ENCODE measurements at regions not wholly inside any gene's neighbourhood (a gene's known extent, or its start where the extent isn't known, plus 50 kb on each side); places are given as distances from the start of the nearest gene placed in this dataset.
"Not testable (repeated sequence)": the region's sequence is repeated elsewhere in the genome, so short reads cannot be mapped to it uniquely, and the experiment has no call there.

GRCh38 chr13:47892374-47892773, 108.7 kb downstream of the SUCLA2 start:
- no peak overlapping the region for H3K27ac ChIP-seq (ENCODE audit: low read depth, low read length)
- H3K4me3 ChIP-seq (ENCODE audit: low read depth, low read length): no peak overlapping the region
- peaks cover 2% of the 10 kb centered on the region for H3K4me1 ChIP-seq (ENCODE audit: control insufficient read depth, insufficient read depth, low read length, unreplicated experiment)
- H3K27me3 ChIP-seq (ENCODE audit: insufficient read depth, low read length): no peaks in the 10 kb centered on the region
- no peaks in the 10 kb centered on the region for H3K79me2 ChIP-seq (ENCODE audit: control insufficient read depth, insufficient read depth, low read length, unreplicated experiment)
- H2AFZ ChIP-seq (ENCODE audit: low read length, unreplicated experiment): no peak overlapping the region
- H3K36me3 ChIP-seq (ENCODE audit: insufficient read depth, low read length): no peaks in the 10 kb centered on the region

GRCh38 chr13:47890146-47890814, 110.8 kb downstream of the SUCLA2 start:
- Histone ChIP-seq H3K36me3 (ENCODE audit: insufficient read depth, low read length) (no peaks in the 10 kb centered on the region), H3K27me3 (ENCODE audit: insufficient read depth, low read length) (no peaks in the 10 kb centered on the region), H3K4me1 (ENCODE audit: control insufficient read depth, insufficient read depth, low read length, unreplicated experiment) (no peaks in the 10 kb centered on the region), H3K79me2 (ENCODE audit: control insufficient read depth, insufficient read depth, low read length, unreplicated experiment) (no peaks in the 10 kb centered on the region), H3K27ac (ENCODE audit: low read depth, low read length) (no peak overlapping the region), H3K4me3 (ENCODE audit: low read depth, low read length) (no peak overlapping the region), H2AFZ (ENCODE audit: low read length, unreplicated experiment) (no peak overlapping the region)

- no peak overlapping the region for H3K4me3 ChIP-seq (ENCODE audit: low read depth, low read length)
- no peaks in the 10 kb centered on the region for H3K27me3 ChIP-seq (ENCODE audit: insufficient read depth, low read length)
- no peaks in the 10 kb centered on the region for H3K4me1 ChIP-seq (ENCODE audit: control insufficient read depth, insufficient read depth, low read length, unreplicated experiment)
- H3K79me2 ChIP-seq (ENCODE audit: control insufficient read depth, insufficient read depth, low read length, unreplicated experiment): no peaks in the 10 kb centered on the region
- H3K27ac ChIP-seq (ENCODE audit: low read depth, low read length): no peak overlapping the region
- H3K36me3 ChIP-seq (ENCODE audit: insufficient read depth, low read length): no peaks in the 10 kb centered on the region
- no peak overlapping the region for H2AFZ ChIP-seq (ENCODE audit: low read length, unreplicated experiment)
These were observed 114.8 kb downstream of the SUCLA2 start for GRCh38 chr13:47886314-47886713.

GRCh38 chr13:47875201-47875600, 125.9 kb downstream of the SUCLA2 start:
- Histone ChIP-seq H2AFZ (ENCODE audit: low read length, unreplicated experiment) (no peak overlapping the region), H3K36me3 (ENCODE audit: insufficient read depth, low read length) (no peaks in the 10 kb centered on the region), H3K4me3 (ENCODE audit: low read depth, low read length) (no peak overlapping the region), H3K79me2 (ENCODE audit: control insufficient read depth, insufficient read depth, low read length, unreplicated experiment) (no peaks in the 10 kb centered on the region), H3K27me3 (ENCODE audit: insufficient read depth, low read length) (no peaks in the 10 kb centered on the region), H3K27ac (ENCODE audit: low read depth, low read length) (no peak overlapping the region), H3K4me1 (ENCODE audit: control insufficient read depth, insufficient read depth, low read length, unreplicated experiment) (no peaks in the 10 kb centered on the region)

GRCh38 chr13:47873987-47874386, 127.1 kb downstream of the SUCLA2 start:
- not testable (repeated sequence) for H2AFZ ChIP-seq (ENCODE audit: low read length, unreplicated experiment); H3K27me3 ChIP-seq (ENCODE audit: insufficient read depth, low read length); H3K4me3 ChIP-seq (ENCODE audit: low read depth, low read length); H3K36me3 ChIP-seq (ENCODE audit: insufficient read depth, low read length); H3K27ac ChIP-seq (ENCODE audit: low read depth, low read length); H3K4me1 ChIP-seq (ENCODE audit: control insufficient read depth, insufficient read depth, low read length, unreplicated experiment); H3K79me2 ChIP-seq (ENCODE audit: control insufficient read depth, insufficient read depth, low read length, unreplicated experiment)

GRCh38 chr13:47873319-47873718, 127.8 kb downstream of the SUCLA2 start:
- not testable (repeated sequence) for H3K27me3 ChIP-seq (ENCODE audit: insufficient read depth, low read length); H3K27ac ChIP-seq (ENCODE audit: low read depth, low read length); H3K79me2 ChIP-seq (ENCODE audit: control insufficient read depth, insufficient read depth, low read length, unreplicated experiment)

GRCh38 chr13:47869776-47870175, 131.3 kb downstream of the SUCLA2 start:
- Histone ChIP-seq H3K36me3 (ENCODE audit: insufficient read depth, low read length) (no peaks in the 10 kb centered on the region), H3K27me3 (ENCODE audit: insufficient read depth, low read length) (no peaks in the 10 kb centered on the region), H3K4me3 (ENCODE audit: low read depth, low read length) (no peak overlapping the region), H3K27ac (ENCODE audit: low read depth, low read length) (no peak overlapping the region), H3K79me2 (ENCODE audit: control insufficient read depth, insufficient read depth, low read length, unreplicated experiment) (no peaks in the 10 kb centered on the region), H2AFZ (ENCODE audit: low read length, unreplicated experiment) (no peak overlapping the region), H3K4me1 (ENCODE audit: control insufficient read depth, insufficient read depth, low read length, unreplicated experiment) (no peaks in the 10 kb centered on the region)

More at GRCh38 chr13:47873319-47873718, 127.8 kb downstream of the SUCLA2 start:
- H3K4me1 ChIP-seq (ENCODE audit: control insufficient read depth, insufficient read depth, low read length, unreplicated experiment); H3K36me3 ChIP-seq (ENCODE audit: insufficient read depth, low read length); H2AFZ ChIP-seq (ENCODE audit: low read length, unreplicated experiment); H3K4me3 ChIP-seq (ENCODE audit: low read depth, low read length): not testable (repeated sequence)

GRCh38 chr13:47865883-47866282, 135.2 kb downstream of the SUCLA2 start:
- H3K27me3 ChIP-seq (ENCODE audit: insufficient read depth, low read length): no peaks in the 10 kb centered on the region
- no peak overlapping the region for H3K27ac ChIP-seq (ENCODE audit: low read depth, low read length)
- no peak overlapping the region for H3K4me3 ChIP-seq (ENCODE audit: low read depth, low read length)
- H3K79me2 ChIP-seq (ENCODE audit: control insufficient read depth, insufficient read depth, low read length, unreplicated experiment): no peaks in the 10 kb centered on the region
- no peaks in the 10 kb centered on the region for H3K4me1 ChIP-seq (ENCODE audit: control insufficient read depth, insufficient read depth, low read length, unreplicated experiment)
- no peak overlapping the region for H2AFZ ChIP-seq (ENCODE audit: low read length, unreplicated experiment)
- H3K36me3 ChIP-seq (ENCODE audit: insufficient read depth, low read length): no peaks in the 10 kb centered on the region

GRCh38 chr13:47862841-47863240, 138.2 kb downstream of the SUCLA2 start:
- H3K27ac ChIP-seq (ENCODE audit: low read depth, low read length): no peak overlapping the region
- H2AFZ ChIP-seq (ENCODE audit: low read length, unreplicated experiment): no peak overlapping the region
- H3K4me1 ChIP-seq (ENCODE audit: control insufficient read depth, insufficient read depth, low read length, unreplicated experiment): peaks cover 4% of the 10 kb centered on the region
- H3K36me3 ChIP-seq (ENCODE audit: insufficient read depth, low read length): no peaks in the 10 kb centered on the region
- H3K79me2 ChIP-seq (ENCODE audit: control insufficient read depth, insufficient read depth, low read length, unreplicated experiment): no peaks in the 10 kb centered on the region
- H3K4me3 ChIP-seq (ENCODE audit: low read depth, low read length): no peak overlapping the region
- no peaks in the 10 kb centered on the region for H3K27me3 ChIP-seq (ENCODE audit: insufficient read depth, low read length)

- H3K27me3 ChIP-seq (ENCODE audit: insufficient read depth, low read length): no peaks in the 10 kb centered on the region
- no peak overlapping the region for H3K27ac ChIP-seq (ENCODE audit: low read depth, low read length)
- peaks cover 4% of the 10 kb centered on the region for H3K4me1 ChIP-seq (ENCODE audit: control insufficient read depth, insufficient read depth, low read length, unreplicated experiment)
- no peak overlapping the region for H3K4me3 ChIP-seq (ENCODE audit: low read depth, low read length)
- H3K36me3 ChIP-seq (ENCODE audit: insufficient read depth, low read length): no peaks in the 10 kb centered on the region
- no peaks in the 10 kb centered on the region for H3K79me2 ChIP-seq (ENCODE audit: control insufficient read depth, insufficient read depth, low read length, unreplicated experiment)
- no peak overlapping the region for H2AFZ ChIP-seq (ENCODE audit: low read length, unreplicated experiment)
These were observed 141.9 kb downstream of the SUCLA2 start for GRCh38 chr13:47859165-47859564.

- Histone ChIP-seq H3K27ac (ENCODE audit: low read depth, low read length) (no peak overlapping the region), H3K4me3 (ENCODE audit: low read depth, low read length) (no peak overlapping the region), H3K4me1 (ENCODE audit: control insufficient read depth, insufficient read depth, low read length, unreplicated experiment) (peaks cover 4% of the 10 kb centered on the region), H3K27me3 (ENCODE audit: insufficient read depth, low read length) (no peaks in the 10 kb centered on the region), H3K36me3 (ENCODE audit: insufficient read depth, low read length) (no peaks in the 10 kb centered on the region), H2AFZ (ENCODE audit: low read length, unreplicated experiment) (no peak overlapping the region), H3K79me2 (ENCODE audit: control insufficient read depth, insufficient read depth, low read length, unreplicated experiment) (no peaks in the 10 kb centered on the region)
These were observed 142.7 kb downstream of the SUCLA2 start for GRCh38 chr13:47858042-47859025.

Measured in ACC112 (cell line).